ENCODE measurements at regions not wholly inside any gene's neighbourhood (a gene's known extent, or its start where the extent isn't known, plus 50 kb on each side); places are given as distances from the start of the nearest gene placed in this dataset.

DNA sequence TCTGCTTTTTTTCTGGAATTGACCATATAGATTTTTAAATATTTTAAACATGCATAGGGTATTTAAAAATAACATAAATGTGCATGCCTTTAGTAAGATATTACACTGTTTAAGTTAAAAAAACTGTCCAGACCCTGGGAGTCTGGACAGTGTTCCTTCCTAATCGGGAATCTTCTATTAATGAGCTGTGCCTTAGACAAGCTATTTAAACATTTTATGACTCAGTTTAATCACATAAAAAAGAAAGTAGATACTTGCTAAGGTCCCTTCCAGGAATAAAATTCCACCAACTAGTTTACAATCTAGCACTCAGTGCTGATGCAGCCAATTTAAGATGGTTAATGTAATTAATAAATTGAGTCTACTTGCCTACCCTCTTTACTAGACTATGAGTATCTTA, 140.4 kb upstream of the DPH6 start:
- ChIA-PET POLR2A (no interaction called here), CTCF (interaction anchor here (2.2 kb wide), 1 partner anchor 11 kb away, joined by 9 read pairs; no protein-coding TSS in a partner anchor)
- no peaks in the 10 kb centered on the region for H3K27me3 Mint-ChIP-seq (ENCODE audit: insufficient read depth, unreplicated experiment)
- H3K4me1 Mint-ChIP-seq (ENCODE audit: insufficient read depth, unreplicated experiment) = peaks cover 16% of the 10 kb centered on the region
- no peak overlapping the region for H3K27ac Mint-ChIP-seq (ENCODE audit: low read depth, unreplicated experiment)
- no peak for TF ChIP-seq CTCF (IDR thresholded peaks at IDR 0.05; ENCODE audit: unreplicated experiment)
- DNase-seq (ENCODE audit: unreplicated experiment) = no peak
- BruUV-seq (replicated peaks) = no TSS peak
- no peak overlapping the region for H3K4me3 Mint-ChIP-seq (ENCODE audit: unreplicated experiment)
- H3K9me3 Mint-ChIP-seq (ENCODE audit: unreplicated experiment) = no peaks in the 10 kb centered on the region
- intact Hi-C loops (cut with micrococcal nuclease) = no loop called here
- H3K36me3 Mint-ChIP-seq (ENCODE audit: insufficient read depth, unreplicated experiment) = no peaks in the 10 kb centered on the region

- CTCF ChIA-PET = interaction anchor here (0.7 kb wide), 1 partner anchor 146 kb away, joined by 3 read pairs; no protein-coding TSS in a partner anchor
- no peaks in the 10 kb centered on the region for H3K36me3 Mint-ChIP-seq (ENCODE audit: insufficient read depth, unreplicated experiment)
- DNase-seq (ENCODE audit: unreplicated experiment) = no peak
- intact Hi-C loops (cut with micrococcal nuclease) = no loop called here
- no peak overlapping the region for H3K4me3 Mint-ChIP-seq (ENCODE audit: unreplicated experiment)
- H3K9me3 Mint-ChIP-seq (ENCODE audit: unreplicated experiment) = no peaks in the 10 kb centered on the region
- TF ChIP-seq CTCF (IDR thresholded peaks at IDR 0.05; ENCODE audit: unreplicated experiment) = no peak
- POLR2A ChIA-PET = interaction anchor here (0.6 kb wide), 1 partner anchor 36 kb away, joined by 4 read pairs; no protein-coding TSS in a partner anchor
- no peak overlapping the region for H3K27ac Mint-ChIP-seq (ENCODE audit: low read depth, unreplicated experiment)
- H3K27me3 Mint-ChIP-seq (ENCODE audit: insufficient read depth, unreplicated experiment) = no peaks in the 10 kb centered on the region
- BruUV-seq (replicated peaks) = no TSS peak
- peaks cover 22% of the 10 kb centered on the region for H3K4me1 Mint-ChIP-seq (ENCODE audit: insufficient read depth, unreplicated experiment)
Observed at GRCh38 chr15:35689266-35689665, 143.3 kb upstream of the DPH6 start.

DNA sequence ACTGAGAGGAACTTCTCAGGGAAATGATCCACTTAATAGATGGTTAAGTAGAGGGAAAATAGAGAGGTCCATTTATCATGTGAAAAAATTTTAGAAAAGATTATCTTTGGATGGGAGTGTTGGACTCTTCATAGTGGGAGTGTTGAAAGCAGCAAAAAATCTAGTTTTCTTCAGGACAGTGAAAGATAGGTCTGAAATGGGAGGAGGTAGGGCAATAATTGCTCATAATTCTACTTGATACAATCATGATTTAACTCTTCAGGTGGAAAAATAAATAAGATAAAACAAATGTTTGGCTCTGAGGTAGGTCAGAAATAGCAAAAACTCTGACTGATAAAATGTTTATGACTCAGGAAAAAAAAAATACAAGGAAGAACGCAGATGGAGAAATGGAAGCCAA, 144.1 kb upstream of the DPH6 start:
- Mint-ChIP-seq H3K27ac (ENCODE audit: low read depth, unreplicated experiment) (peak overlapping the region; percentile 80), H3K4me1 (ENCODE audit: insufficient read depth, unreplicated experiment) (peaks cover 22% of the 10 kb centered on the region)

DNA sequence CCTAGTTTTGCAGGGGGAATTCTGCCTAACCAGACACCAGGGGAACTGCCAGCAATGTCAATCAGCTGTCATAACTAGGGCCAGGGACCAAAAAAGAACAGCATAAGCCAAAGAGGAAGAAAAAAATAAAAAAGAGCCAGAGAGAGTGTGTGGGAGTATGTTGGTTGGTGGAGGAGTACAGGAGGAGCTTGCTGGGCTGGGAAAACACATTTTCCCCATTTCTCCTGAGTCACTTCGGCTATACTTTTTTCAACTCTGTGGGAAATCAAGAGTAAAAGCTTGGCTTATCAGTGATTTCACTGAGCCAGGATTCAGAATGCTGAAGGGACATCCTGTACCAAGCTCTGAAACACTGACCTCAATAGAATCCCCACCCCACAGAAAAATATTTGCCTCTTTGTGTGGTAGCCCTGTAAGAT, 144.7 kb upstream of the DPH6 start:
- intact Hi-C loops (cut with micrococcal nuclease) = loop anchor here (10.0 kb wide), 1 partner anchor 66 kb away; no protein-coding TSS in a partner anchor
- Mint-ChIP-seq H3K27ac (ENCODE audit: low read depth, unreplicated experiment) (peak overlapping the region; percentile 80), H3K36me3 (ENCODE audit: insufficient read depth, unreplicated experiment) (no peaks in the 10 kb centered on the region), H3K9me3 (ENCODE audit: unreplicated experiment) (no peaks in the 10 kb centered on the region), H3K4me1 (ENCODE audit: insufficient read depth, unreplicated experiment) (peaks cover 24% of the 10 kb centered on the region), H3K27me3 (ENCODE audit: insufficient read depth, unreplicated experiment) (no peaks in the 10 kb centered on the region), H3K4me3 (ENCODE audit: unreplicated experiment) (no peak overlapping the region)
- no TSS peak for BruUV-seq (replicated peaks)
- no peak for TF ChIP-seq CTCF (IDR thresholded peaks at IDR 0.05; ENCODE audit: unreplicated experiment)
- ChIA-PET CTCF (interaction anchor here (0.5 to 0.7 kb wide), 2 partner anchors 61 to 765 kb away, joined by 3 to 4 read pairs; no protein-coding TSS in a partner anchor), POLR2A (no interaction called here)
- DNase-seq (ENCODE audit: unreplicated experiment) = no peak

More for the DNA sequence above, 144.1 kb upstream of the DPH6 start:
- intact Hi-C loops (cut with micrococcal nuclease) = loop anchor here (10.0 kb wide), 1 partner anchor 65 kb away; no protein-coding TSS in a partner anchor
- Mint-ChIP-seq H3K9me3 (ENCODE audit: unreplicated experiment) (no peaks in the 10 kb centered on the region), H3K4me3 (ENCODE audit: unreplicated experiment) (no peak overlapping the region), H3K27me3 (ENCODE audit: insufficient read depth, unreplicated experiment) (no peaks in the 10 kb centered on the region), H3K36me3 (ENCODE audit: insufficient read depth, unreplicated experiment) (no peaks in the 10 kb centered on the region)
- ChIA-PET POLR2A (no interaction called here), CTCF (interaction anchor here (0.7 kb wide), 1 partner anchor 61 kb away, joined by 4 read pairs; no protein-coding TSS in a partner anchor)
- no TSS peak for BruUV-seq (replicated peaks)
- no peak for TF ChIP-seq CTCF (IDR thresholded peaks at IDR 0.05; ENCODE audit: unreplicated experiment)
- no peak for DNase-seq (ENCODE audit: unreplicated experiment)

All from MCF 10A (cell line).